ENCODE measurements at regions not wholly inside any gene's neighbourhood (a gene's known extent, or its start where the extent isn't known, plus 50 kb on each side); places are given as distances from the start of the nearest gene placed in this dataset.

GRCh38 chr13:66137384-66137783 lies 1092.8 kb downstream of the PCDH9 start:
- H3F3A ChIP-seq (ENCODE audit: control insufficient read depth, insufficient read depth): peaks cover 7% of the 10 kb centered on the region
- H3K9me2 ChIP-seq (replicated peaks; ENCODE audit: control insufficient read depth, low read length): no peaks in the 10 kb centered on the region
- H3K4me3 ChIP-seq (ENCODE audit: low read length): no peak overlapping the region
- peak overlapping the region; percentile 83 for H3K27ac ChIP-seq (ENCODE audit: low read depth, low read length)
- TF ChIP-seq EZH2phosphoT487 (IDR thresholded peaks at IDR 0.05; ENCODE audit: borderline replicate concordance, low read length) (no peak), CTCF (IDR thresholded peaks at IDR 0.05; ENCODE audit: low read depth, low read length, poor library complexity, severe bottlenecking) (no peak)
- peaks cover 40% of the 10 kb centered on the region for H3K4me1 ChIP-seq (ENCODE audit: control insufficient read depth, low read length)
- H3K4me2 ChIP-seq (ENCODE audit: low read length): no peak overlapping the region; the same call in 1 of the 2 replicates
- no peaks in the 10 kb centered on the region for H3K79me2 ChIP-seq (ENCODE audit: control insufficient read depth, low read length)
- H3K27me3 ChIP-seq (ENCODE audit: control insufficient read depth, low read length): no peaks in the 10 kb centered on the region
- no peaks in the 10 kb centered on the region for H3K9me3 ChIP-seq (ENCODE audit: control insufficient read depth, insufficient read depth, low read length)
- H4K20me1 ChIP-seq (ENCODE audit: control insufficient read depth, insufficient read depth, low read depth, low read length): no peaks in the 10 kb centered on the region
- peaks cover 3% of the 10 kb centered on the region for H3K36me3 ChIP-seq (ENCODE audit: control insufficient read depth, low read length)

GRCh38 chr13:66128692-66129269 lies 1101.4 kb downstream of the PCDH9 start:
- Histone ChIP-seq H3K36me3 (ENCODE audit: control insufficient read depth, low read length) (no peaks in the 10 kb centered on the region), H3K79me2 (ENCODE audit: control insufficient read depth, low read length) (no peaks in the 10 kb centered on the region), H3K27ac (ENCODE audit: low read depth, low read length) (no peak overlapping the region), H3K4me2 (ENCODE audit: low read length) (no peak overlapping the region), H3K4me1 (ENCODE audit: control insufficient read depth, low read length) (no peaks in the 10 kb centered on the region), H4K20me1 (ENCODE audit: control insufficient read depth, insufficient read depth, low read depth, low read length) (no peaks in the 10 kb centered on the region), H3F3A (ENCODE audit: control insufficient read depth, insufficient read depth) (no peaks in the 10 kb centered on the region), H3K27me3 (ENCODE audit: control insufficient read depth, low read length) (no peaks in the 10 kb centered on the region), H3K4me3 (ENCODE audit: low read length) (no peak overlapping the region), H3K9me2 (replicated peaks; ENCODE audit: control insufficient read depth, low read length) (no peaks in the 10 kb centered on the region), H3K9me3 (ENCODE audit: control insufficient read depth, insufficient read depth, low read length) (no peaks in the 10 kb centered on the region)
- TF ChIP-seq CTCF (IDR thresholded peaks at IDR 0.05; ENCODE audit: low read depth, low read length, poor library complexity, severe bottlenecking) (no peak), EZH2phosphoT487 (IDR thresholded peaks at IDR 0.05; ENCODE audit: borderline replicate concordance, low read length) (no peak)

- Histone ChIP-seq H3F3A (ENCODE audit: control insufficient read depth, insufficient read depth) (no peaks in the 10 kb centered on the region), H3K27ac (ENCODE audit: low read depth, low read length) (no peak overlapping the region), H3K4me3 (ENCODE audit: low read length) (no peak overlapping the region), H3K27me3 (ENCODE audit: control insufficient read depth, low read length) (no peaks in the 10 kb centered on the region), H3K4me1 (ENCODE audit: control insufficient read depth, low read length) (no peaks in the 10 kb centered on the region), H3K36me3 (ENCODE audit: control insufficient read depth, low read length) (no peaks in the 10 kb centered on the region), H3K79me2 (ENCODE audit: control insufficient read depth, low read length) (no peaks in the 10 kb centered on the region), H4K20me1 (ENCODE audit: control insufficient read depth, insufficient read depth, low read depth, low read length) (no peaks in the 10 kb centered on the region), H3K9me3 (ENCODE audit: control insufficient read depth, insufficient read depth, low read length) (no peaks in the 10 kb centered on the region), H3K4me2 (ENCODE audit: low read length) (no peak overlapping the region), H3K9me2 (replicated peaks; ENCODE audit: control insufficient read depth, low read length) (no peaks in the 10 kb centered on the region)
- no peak for TF ChIP-seq CTCF (IDR thresholded peaks at IDR 0.05; ENCODE audit: low read depth, low read length, poor library complexity, severe bottlenecking)
- TF ChIP-seq EZH2phosphoT487 (IDR thresholded peaks at IDR 0.05; ENCODE audit: borderline replicate concordance, low read length): no peak
Observed at GRCh38 chr13:66128201-66128600, 1101.9 kb downstream of the PCDH9 start.
